Glomerular visceral epithelial cell (primary cell): ENCODE measurements at regions not wholly inside any gene's neighbourhood (a gene's known extent, or its start where the extent isn't known, plus 50 kb on each side); places are given as distances from the start of the nearest gene placed in this dataset.
A peak's percentile ranks its signal among the peaks of the same experiment; 100 is the strongest.
"Not testable (repeated sequence)": the region's sequence is repeated elsewhere in the genome, so short reads cannot be mapped to it uniquely, and the experiment has no call there.

Experiments
- DNase-seq: peaks from one replicate; pipeline ENCODE4 v3.0.0-alpha.2; 2016; ENCODE audit errors: extremely low spot score

DNA sequence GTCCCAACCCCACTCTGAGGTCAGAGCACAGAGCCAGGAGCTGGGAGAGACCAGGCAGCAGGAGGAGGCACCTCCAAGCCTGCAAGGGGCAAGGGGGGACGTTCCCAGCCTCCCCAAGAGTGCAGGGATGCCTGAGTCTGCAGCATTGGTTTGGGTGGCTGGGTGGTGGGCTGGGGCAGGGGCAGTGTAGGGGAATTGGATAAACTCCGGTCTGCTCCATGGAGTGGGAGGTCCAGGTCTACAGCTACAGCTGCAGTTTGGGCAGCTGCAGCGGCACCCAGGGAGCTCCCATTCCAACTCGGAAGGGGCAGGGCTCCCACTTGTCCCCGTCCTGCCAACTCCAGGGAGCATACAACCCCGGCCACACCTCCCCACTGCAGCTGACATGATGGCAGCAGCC is 617.5 kb upstream of the SEMA6D start:
- not testable (repeated sequence) for DNase-seq

GRCh38 chr15:47108800-47109199 is 608.5 kb upstream of the SEMA6D start:
- DNase-seq, result not testable (repeated sequence)

DNA sequence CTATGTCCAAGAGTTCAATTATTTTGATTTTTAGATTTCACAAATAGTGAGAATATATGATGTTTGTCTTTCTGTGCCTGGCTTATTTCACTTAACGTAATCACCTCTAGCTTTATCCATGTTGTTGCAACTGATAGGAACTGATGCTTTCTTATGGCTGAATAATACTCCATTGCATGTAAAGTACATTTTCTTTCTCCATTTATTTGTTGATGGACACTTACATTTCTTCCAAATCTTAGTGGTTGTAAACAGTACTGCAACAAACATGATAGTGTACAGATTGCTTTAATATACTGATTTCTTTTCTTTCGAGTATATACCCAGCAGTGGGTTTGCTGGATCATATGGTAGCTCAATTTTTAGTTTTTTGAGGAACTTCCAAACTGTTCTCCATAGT is 600.6 kb upstream of the SEMA6D start:
- no peak for DNase-seq

GRCh38 chr15:47119349-47119748 is 598.0 kb upstream of the SEMA6D start:
- no peak for DNase-seq

DNA sequence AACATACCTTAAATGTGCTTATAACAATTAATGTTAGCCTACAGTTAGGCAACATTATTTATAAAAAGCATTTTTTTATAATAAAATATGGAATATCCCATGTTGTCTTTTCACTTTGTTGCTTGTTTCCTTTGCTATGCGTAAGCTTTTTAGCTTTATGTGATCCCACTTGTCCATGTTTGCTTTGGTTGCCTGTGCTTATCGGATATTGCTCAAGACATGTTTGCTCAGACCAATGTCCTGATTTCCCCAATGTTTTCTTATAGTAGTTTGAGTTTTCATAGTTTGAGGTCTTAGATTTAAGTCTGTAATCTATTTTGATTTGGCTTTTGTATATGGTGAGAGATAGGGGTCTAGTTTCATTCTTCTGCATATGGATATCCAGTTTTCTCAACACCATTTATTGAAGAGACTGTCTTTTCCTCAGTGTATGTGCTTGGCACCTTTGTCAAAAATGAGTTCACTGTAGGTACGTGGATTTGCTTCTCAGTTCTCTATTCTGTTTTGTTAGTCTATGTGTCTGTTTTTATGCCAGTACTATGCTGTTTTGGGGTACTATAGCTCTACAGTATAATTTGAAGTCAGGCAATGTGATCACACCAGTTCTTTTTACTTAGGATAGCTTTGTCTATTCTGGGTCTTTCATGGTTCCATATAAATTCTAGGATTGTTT is 592.7 kb upstream of the SEMA6D start:
- no peak for DNase-seq

GRCh38 chr15:47129033-47129432 is 588.3 kb upstream of the SEMA6D start:
- DNase-seq, result no peak

DNA sequence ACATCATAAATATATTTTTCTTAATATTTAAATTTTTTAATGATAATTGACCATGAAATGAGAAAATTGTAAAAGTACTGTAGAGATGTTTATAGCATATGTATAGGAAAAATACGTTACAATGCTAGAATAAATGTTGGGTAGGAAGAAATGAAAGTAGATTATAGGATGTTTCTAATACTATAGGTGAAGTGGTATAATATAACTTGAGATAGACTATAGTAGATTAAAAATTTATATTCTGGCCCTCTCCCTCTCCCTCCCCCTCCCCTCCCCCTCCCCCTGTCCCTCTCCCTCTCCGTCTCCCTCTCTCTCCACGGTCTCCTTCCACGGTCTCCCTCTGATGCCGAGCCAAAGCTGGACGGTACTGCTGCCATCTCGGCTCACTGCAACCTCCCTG is 585.9 kb upstream of the SEMA6D start:
- DNase-seq, result not testable (repeated sequence)

DNA sequence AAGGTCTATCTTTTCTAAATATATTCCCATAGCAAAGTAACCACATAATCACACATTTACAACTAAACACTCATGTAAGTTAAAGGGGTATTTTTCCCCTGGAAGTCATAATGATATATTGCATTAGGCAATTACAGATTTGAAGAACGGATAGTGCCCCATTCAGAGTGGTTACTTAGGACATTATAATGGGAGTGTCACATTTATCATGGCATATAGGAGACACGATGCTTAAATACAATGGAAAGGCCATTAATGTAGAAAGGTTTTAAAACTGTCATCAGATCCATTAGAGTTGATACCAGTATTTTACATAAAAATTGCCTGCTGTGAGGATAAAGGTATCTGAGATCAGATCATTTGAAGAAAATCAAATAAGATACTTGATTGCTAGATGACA is 582.0 kb upstream of the SEMA6D start:
- no peak for DNase-seq

DNA sequence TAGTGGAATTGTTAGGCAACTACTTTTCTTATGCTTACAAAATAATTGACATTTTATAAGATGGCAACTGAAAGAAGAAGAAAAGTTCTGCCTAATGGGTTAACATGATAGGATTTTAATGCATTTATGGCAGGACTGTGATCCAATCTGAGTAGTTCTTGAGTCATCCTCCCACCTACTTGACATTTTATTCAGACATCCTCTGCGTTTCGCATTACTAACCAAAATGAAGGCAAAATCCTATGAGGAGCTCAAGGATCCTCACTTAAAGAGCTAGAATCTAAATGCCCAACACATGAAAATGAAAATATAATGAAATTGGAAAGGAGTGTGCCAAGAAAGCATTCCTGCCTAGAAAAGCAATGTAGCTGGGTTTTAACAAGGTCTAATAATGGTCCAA is 581.1 kb upstream of the SEMA6D start:
- DNase-seq, result no peak

DNA sequence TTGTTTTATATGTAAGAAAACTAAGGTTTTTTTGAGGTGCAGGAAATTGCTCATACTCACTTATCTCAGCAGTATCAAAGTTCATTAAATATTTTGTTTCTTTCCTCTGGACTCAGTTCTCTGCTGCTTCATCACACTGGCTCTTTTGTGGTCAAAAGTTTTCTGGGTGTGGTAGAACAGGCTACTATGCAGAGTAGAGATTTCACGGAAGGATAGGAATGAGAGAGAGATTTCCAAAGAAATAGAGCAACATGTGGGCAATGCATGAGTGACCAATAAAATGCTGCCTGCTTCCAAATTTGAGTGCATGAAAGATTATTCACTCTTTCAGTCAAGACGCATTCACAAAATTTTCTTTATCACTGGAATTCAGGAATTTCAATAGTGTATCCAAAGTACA is 577.3 kb upstream of the SEMA6D start:
- DNase-seq, result no peak

DNA sequence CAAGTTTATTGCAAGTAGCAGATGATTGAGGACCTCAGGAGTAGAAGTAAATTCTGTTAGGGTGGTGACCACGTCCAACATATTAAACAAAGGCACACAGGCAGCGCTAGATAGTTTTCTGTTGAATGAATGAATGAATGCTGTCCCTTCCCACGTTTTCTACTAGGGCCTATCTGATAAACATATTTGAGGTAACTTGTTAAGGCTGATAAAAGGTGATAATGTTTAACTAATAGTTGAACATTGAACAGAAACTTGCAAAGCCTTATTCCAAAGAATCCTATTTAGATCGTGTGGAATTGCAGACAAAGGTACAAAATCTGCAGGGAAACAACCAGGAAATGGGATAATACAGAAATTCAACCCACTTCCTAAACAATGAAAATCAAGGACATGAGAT is 559.5 kb upstream of the SEMA6D start:
- DNase-seq, result no peak

GRCh38 chr15:47158573-47158972 is 558.7 kb upstream of the SEMA6D start:
- DNase-seq, result no peak

DNA sequence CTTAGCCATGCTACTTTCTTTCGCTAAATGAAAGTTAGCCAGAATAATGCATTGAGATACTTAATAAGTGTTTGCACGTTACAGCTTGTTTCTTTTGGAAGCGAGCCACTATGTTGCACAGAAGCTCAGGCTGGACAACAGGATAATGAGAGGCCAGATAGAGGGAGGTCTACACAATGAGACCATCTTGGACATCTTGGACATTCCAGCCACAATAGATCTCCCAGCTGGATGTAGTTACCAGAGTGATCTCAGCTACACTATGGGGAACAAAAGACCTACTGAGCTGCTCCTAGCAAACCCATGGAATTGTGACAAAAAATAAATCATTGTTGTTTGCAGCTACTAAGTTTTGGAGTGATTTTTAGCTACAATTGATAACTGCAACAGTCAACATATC is 540.1 kb upstream of the SEMA6D start:
- no peak for DNase-seq

DNA sequence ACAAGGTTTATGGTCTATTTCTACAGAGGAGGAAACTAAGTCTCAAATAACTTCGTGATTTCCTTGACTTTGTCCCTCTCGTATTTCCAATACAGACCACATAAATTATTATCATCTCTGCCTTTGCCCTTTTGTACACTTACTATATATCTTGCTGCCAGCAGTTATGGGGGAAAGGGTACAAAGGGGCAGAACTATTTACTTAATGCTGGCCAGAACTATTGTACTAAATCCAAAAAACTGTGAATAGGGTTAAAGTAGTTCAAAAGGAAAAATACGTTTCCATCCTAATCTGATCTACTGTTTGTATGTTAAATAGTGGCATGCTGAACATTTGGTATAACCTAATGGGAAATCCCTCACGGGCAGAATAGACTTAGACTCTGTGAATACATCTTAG is 537.3 kb upstream of the SEMA6D start:
- DNase-seq, result no peak

- no peak for DNase-seq
Measured at GRCh38 chr15:47182818-47183217, 534.5 kb upstream of the SEMA6D start.

GRCh38 chr15:47184003-47184907 is 533.0 kb upstream of the SEMA6D start:
- no peak for DNase-seq

DNA sequence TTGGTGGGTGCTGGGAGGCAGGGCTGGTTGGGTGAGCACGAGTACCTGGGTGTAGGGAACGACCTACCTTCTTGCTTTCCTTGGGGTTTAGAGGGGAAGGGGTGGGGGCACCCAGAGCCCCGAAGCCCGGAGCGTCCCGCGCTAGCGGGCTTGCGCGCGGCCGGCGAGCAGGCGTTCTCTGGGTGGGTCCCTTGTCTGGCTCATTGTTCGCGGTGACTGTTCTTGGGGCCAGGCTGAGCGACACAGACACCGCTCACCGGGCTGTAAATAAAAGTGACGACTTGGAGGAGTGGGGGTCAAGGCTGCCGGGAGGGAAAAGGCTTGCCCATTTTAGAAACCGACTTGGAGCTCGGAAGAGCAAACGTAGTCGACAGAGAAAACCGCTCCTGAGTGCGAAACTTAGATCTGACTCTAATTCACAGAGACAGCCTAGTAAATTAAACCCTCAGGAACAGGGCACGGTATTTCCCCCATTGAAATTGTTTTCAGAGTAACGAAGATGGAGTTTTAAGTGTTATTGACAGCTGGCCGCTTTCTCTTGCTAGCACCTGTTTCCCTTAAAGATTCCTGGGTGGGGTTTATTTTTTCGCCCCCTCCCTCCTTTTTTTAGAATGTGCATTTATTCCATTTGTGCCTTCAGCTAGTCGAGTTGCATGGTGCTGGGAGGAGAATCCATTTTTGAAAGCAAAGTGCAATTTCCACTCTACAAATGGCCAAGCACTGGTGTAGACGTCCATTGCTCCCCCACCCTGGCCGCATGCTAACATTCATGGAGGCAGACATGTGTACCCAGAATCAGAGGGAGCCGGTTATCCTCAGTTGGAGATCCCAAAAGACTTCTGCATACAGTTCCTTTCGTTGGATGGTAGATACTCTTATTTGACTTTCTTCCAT is 532.1 kb upstream of the SEMA6D start:
- no peak for DNase-seq

GRCh38 chr15:47186075-47186474 is 531.2 kb upstream of the SEMA6D start:
- no peak for DNase-seq

DNA sequence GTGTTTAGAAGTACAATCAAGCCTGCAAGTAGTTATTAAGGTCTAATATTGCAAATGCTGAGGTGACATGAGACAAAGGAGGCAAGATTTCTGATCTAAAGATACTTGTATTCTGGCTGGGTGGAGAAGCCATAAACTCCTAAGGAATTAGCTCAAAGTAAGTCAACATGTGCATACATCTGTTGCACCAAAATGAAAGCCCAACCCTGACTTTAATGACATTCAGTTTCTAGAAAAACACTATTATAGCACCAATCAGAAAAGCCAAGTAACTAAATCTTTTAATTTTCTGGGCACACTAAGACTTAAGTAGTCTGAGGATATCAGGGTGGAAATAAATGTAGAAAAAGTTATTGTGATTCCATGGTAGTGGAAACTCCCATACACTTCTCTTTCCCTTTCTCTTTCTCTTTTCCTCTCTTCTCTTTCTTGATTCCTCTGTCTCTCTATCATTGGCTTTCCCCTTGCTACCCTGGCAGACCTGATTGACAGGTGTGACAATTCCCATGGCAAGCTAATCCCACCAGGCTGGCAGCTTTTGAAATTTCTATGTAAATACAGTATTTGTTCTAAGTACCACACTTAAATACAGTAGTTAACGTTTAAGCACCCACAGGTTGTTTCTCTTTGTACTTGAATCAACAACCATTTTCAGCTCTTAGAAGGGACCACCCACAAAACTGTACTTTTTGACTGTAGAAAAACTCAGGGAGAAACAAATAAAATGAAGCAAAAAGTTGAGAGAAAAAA is 528.4 kb upstream of the SEMA6D start:
- no peak for DNase-seq

GRCh38 chr15:47194718-47195117 is 522.6 kb upstream of the SEMA6D start:
- DNase-seq, result no peak

- DNase-seq, result peak; percentile 49
Measured at GRCh38 chr15:47196048-47196447, 521.3 kb upstream of the SEMA6D start.

- DNase-seq, result no peak
Measured at GRCh38 chr15:47203993-47204392, 513.3 kb upstream of the SEMA6D start.
